HEK293 (cell line): ENCODE measurements at regions not wholly inside any gene's neighbourhood (a gene's known extent, or its start where the extent isn't known, plus 50 kb on each side); places are given as distances from the start of the nearest gene placed in this dataset.

Experiments used
- CTCF ChIA-PET: fragments of 350-600 bp; formaldehyde crosslinking; extraction: SDS; loops from one replicate; lab custom pipeline; 2021; ENCODE audit warnings: antibody characterized with exemption; lab: Yijun Ruan, JAX
- POLR2A ChIA-PET: fragments of 300-600 bp; formaldehyde crosslinking; extraction: SDS; loops from one replicate; lab custom pipeline; 2020; ENCODE audit warnings: antibody characterized with exemption, inconsistent platforms; lab: Yijun Ruan, JAX
- H3K27ac ChIP-seq: fragments of 200-500 bp; sonication (Bioruptor generic); 2 replicates; pipeline ENCODE4 v1.5.1; 2014; ENCODE audit warnings: low read depth, low read length, control low read depth, inconsistent platforms; ENCODE audit errors: extremely low read depth
- H3K36me3 ChIP-seq, 2 experiments: fragments of 200-500 bp in 1 of 2; sonication (Bioruptor generic) in 1 of 2; 1 replicate in 1 of 2; 2 replicates in 1 of 2; pipeline ENCODE4 v1.5.1; 2014 to 2017; ENCODE audit warnings: inconsistent platforms in 2 of 2, low read length in 2 of 2; ENCODE audit not compliant: control insufficient read depth in 2 of 2, insufficient read depth in 1 of 2
- H3K4me1 ChIP-seq: fragments of 200-500 bp; sonication (Bioruptor generic); 2 replicates; pipeline ENCODE4 v1.5.1; 2014; ENCODE audit warnings: mild to moderate bottlenecking, low read length, inconsistent platforms; ENCODE audit not compliant: control insufficient read depth, insufficient read depth
- H3K4me3 ChIP-seq: 2 replicates; pipeline ENCODE4 v1.5.1; 2011; ENCODE audit warnings: low read depth, mild to moderate bottlenecking, control low read depth, low read length, moderate library complexity
- H3K9me3 ChIP-seq: fragments of 200-500 bp; sonication (Bioruptor generic); 2 replicates; pipeline ENCODE4 v1.5.1; 2014; ENCODE audit warnings: low read depth, low read length, inconsistent platforms; ENCODE audit not compliant: control insufficient read depth, insufficient read depth
- GFI1B ChIP-seq: fragments of 450-650 bp; formaldehyde crosslinking; IDR thresholded peaks from 2 replicates; pipeline ENCODE4 v1.5.1; 2016; ENCODE audit warnings: missing biosample characterization, missing genetic modification characterization
- GLI2 ChIP-seq: fragments of 450-650 bp; formaldehyde crosslinking; IDR thresholded peaks from 2 replicates; pipeline ENCODE4; 2017; ENCODE audit warnings: missing biosample characterization, missing genetic modification characterization, low read depth, borderline replicate concordance
- GLIS1 ChIP-seq: fragments of 450-650 bp; formaldehyde crosslinking; IDR thresholded peaks from 2 replicates; pipeline ENCODE4 v1.5.1; 2016; ENCODE audit warnings: missing biosample characterization, missing genetic modification characterization
- TCF7L2 ChIP-seq: IDR thresholded peaks from 2 replicates; pipeline ENCODE4 v1.6.1; 2011; ENCODE audit warnings: low read depth, mild to moderate bottlenecking, inconsistent platforms, low read length, moderate library complexity, borderline replicate concordance
- TSHZ1 ChIP-seq: fragments of 450-650 bp; formaldehyde crosslinking; IDR thresholded peaks from 2 replicates; pipeline ENCODE4 v1.5.1; 2016; ENCODE audit warnings: missing biosample characterization, missing genetic modification characterization, borderline replicate concordance
- YY2 ChIP-seq: fragments of 450-650 bp; formaldehyde crosslinking; IDR thresholded peaks from 2 replicates; pipeline ENCODE4 v1.5.1; 2016; ENCODE audit warnings: missing biosample characterization, missing genetic modification characterization
- ZBTB1 ChIP-seq: fragments of 450-650 bp; formaldehyde crosslinking; IDR thresholded peaks from 2 replicates; pipeline ENCODE4 v1.5.1; 2016; ENCODE audit warnings: missing biosample characterization, missing genetic modification characterization
- ZBTB20 ChIP-seq: fragments of 450-650 bp; formaldehyde crosslinking; IDR thresholded peaks from 2 replicates; pipeline ENCODE4 v1.5.1; 2016; ENCODE audit warnings: missing biosample characterization, missing genetic modification characterization
- ZEB2 ChIP-seq: fragments of 450-650 bp; formaldehyde crosslinking; IDR thresholded peaks from 2 replicates; pipeline ENCODE4 v1.5.1; 2016; ENCODE audit warnings: missing biosample characterization, missing genetic modification characterization
- ZFP69B ChIP-seq: fragments of 450-650 bp; formaldehyde crosslinking; IDR thresholded peaks from 2 replicates; pipeline ENCODE4 v1.5.1; 2016; ENCODE audit warnings: missing biosample characterization, missing genetic modification characterization
- ZNF175 ChIP-seq: fragments of 450-650 bp; formaldehyde crosslinking; IDR thresholded peaks from 2 replicates; pipeline ENCODE4 v1.5.1; 2016; ENCODE audit warnings: missing biosample characterization, missing genetic modification characterization
- ZNF398 ChIP-seq: fragments of 450-650 bp; formaldehyde crosslinking; IDR thresholded peaks from 2 replicates; pipeline ENCODE4 v1.5.1; 2017; ENCODE audit warnings: missing biosample characterization, missing genetic modification characterization
- ZNF530 ChIP-seq: fragments of 450-650 bp; formaldehyde crosslinking; IDR thresholded peaks from 2 replicates; pipeline ENCODE4 v1.5.1; 2016; ENCODE audit warnings: low read depth, missing biosample characterization, missing genetic modification characterization
- ZNF639 ChIP-seq: fragments of 450-650 bp; formaldehyde crosslinking; IDR thresholded peaks from 2 replicates; pipeline ENCODE4 v1.5.1; 2016; ENCODE audit warnings: missing biosample characterization, missing genetic modification characterization
- ZNF677 ChIP-seq: fragments of 450-650 bp; IDR thresholded peaks from 2 replicates; pipeline ENCODE4 v1.5.0; 2018; ENCODE audit warnings: missing biosample characterization, mild to moderate bottlenecking, missing genetic modification characterization, moderate library complexity
- ZSCAN18 ChIP-seq: fragments of 450-650 bp; formaldehyde crosslinking; IDR thresholded peaks from 2 replicates; pipeline ENCODE4 v1.5.1; 2016; ENCODE audit warnings: missing biosample characterization, missing genetic modification characterization
- ZSCAN23 ChIP-seq: fragments of 450-650 bp; formaldehyde crosslinking; IDR thresholded peaks from 2 replicates; pipeline ENCODE4 v1.5.1; 2016; ENCODE audit warnings: missing biosample characterization, missing genetic modification characterization
- ZSCAN5A ChIP-seq: fragments of 450-650 bp; formaldehyde crosslinking; IDR thresholded peaks from 2 replicates; pipeline ENCODE4 v1.5.1; 2016; ENCODE audit warnings: missing biosample characterization, missing genetic modification characterization
- ZXDB ChIP-seq: fragments of 450-650 bp; formaldehyde crosslinking; IDR thresholded peaks from 2 replicates; pipeline ENCODE4 v1.5.1; 2016; ENCODE audit warnings: missing biosample characterization, missing genetic modification characterization

- CTCF ChIA-PET, result interaction anchor here (1.4 kb wide), 1 partner anchor 352 kb away, joined by 4 read pairs; no protein-coding TSS in a partner anchor
- TF ChIP-seq TSHZ1 (tag by site-specific recombination), result no peak
- TF ChIP-seq GLI2 (tag by site-specific recombination), result no peak
- no peak for TF ChIP-seq ZBTB1 (tag by site-specific recombination)
- no peak for TF ChIP-seq ZNF639 (tag by site-specific recombination)
- no peak for TF ChIP-seq YY2 (tag by site-specific recombination)
- no peak for TF ChIP-seq ZNF398
- no peak for TF ChIP-seq TCF7L2
- no peak for TF ChIP-seq ZSCAN18 (tag by site-specific recombination)
- TF ChIP-seq ZSCAN5A (tag by site-specific recombination), result no peak
- TF ChIP-seq ZNF530, result no peak
- no peak for TF ChIP-seq ZNF677 (tag by site-specific recombination)
- no peak for TF ChIP-seq GFI1B (tag by site-specific recombination)
- TF ChIP-seq ZSCAN23 (tag by site-specific recombination), result no peak
- no peak for TF ChIP-seq ZNF175
- TF ChIP-seq ZXDB (tag by site-specific recombination), result no peak
- TF ChIP-seq ZBTB20 (tag by site-specific recombination), result no peak
- TF ChIP-seq ZFP69B, result no peak
- no peak for TF ChIP-seq ZEB2 (tag by site-specific recombination)
- TF ChIP-seq GLIS1 (tag by site-specific recombination), result no peak
- TF ChIP-seq, all 188 proteins: peak for 0
Measured at GRCh38 chr10:120039826-120040225, 147.3 kb downstream of the SEC23IP start.

More at GRCh38 chr10:120039826-120040225, 147.3 kb downstream of the SEC23IP start:
- Histone ChIP-seq H3K27ac (no peak overlapping the region), H3K9me3 (no peaks in the 10 kb centered on the region), H3K4me1 (no peaks in the 10 kb centered on the region), H3K36me3 (no peaks in the 10 kb centered on the region), H3K4me3 (no peak overlapping the region)
- POLR2A ChIA-PET, result no interaction called here
